H1 (cell line): ENCODE measurements at regions not wholly inside any gene's neighbourhood (a gene's known extent, or its start where the extent isn't known, plus 50 kb on each side); places are given as distances from the start of the nearest gene placed in this dataset.
A peak's percentile ranks its signal among the peaks of the same experiment; 100 is the strongest.

Source experiments
- HDAC6 ChIP-seq: IDR thresholded peaks from one replicate; pipeline ENCODE4 v1.7.1; 2012; ENCODE audit warnings: low read depth, mild to moderate bottlenecking, inconsistent platforms, low read length, moderate library complexity
- RAD21 ChIP-seq, 2 experiments: IDR thresholded peaks in 1 of 2; conservative IDR thresholded peaks in 1 of 2; 2 replicates each; pipeline ENCODE4 v1.6.1; 2011; ENCODE audit warnings: low read depth in 2 of 2, low read length in 2 of 2, improper control_type of control experiment in 1 of 2, inconsistent platforms in 1 of 2, mild to moderate bottlenecking in 1 of 2, moderate library complexity in 1 of 2
- TAF7 ChIP-seq: optimal IDR thresholded peaks from 2 replicates; pipeline ENCODE3; 2011; ENCODE audit warnings: low read depth, mild to moderate bottlenecking, inconsistent platforms, low read length, moderate library complexity, borderline replicate concordance
- USF2 ChIP-seq: IDR thresholded peaks from 2 replicates; pipeline ENCODE4 v1.6.1; 2011; ENCODE audit warnings: low read length, improper control_type of control experiment

DNA sequence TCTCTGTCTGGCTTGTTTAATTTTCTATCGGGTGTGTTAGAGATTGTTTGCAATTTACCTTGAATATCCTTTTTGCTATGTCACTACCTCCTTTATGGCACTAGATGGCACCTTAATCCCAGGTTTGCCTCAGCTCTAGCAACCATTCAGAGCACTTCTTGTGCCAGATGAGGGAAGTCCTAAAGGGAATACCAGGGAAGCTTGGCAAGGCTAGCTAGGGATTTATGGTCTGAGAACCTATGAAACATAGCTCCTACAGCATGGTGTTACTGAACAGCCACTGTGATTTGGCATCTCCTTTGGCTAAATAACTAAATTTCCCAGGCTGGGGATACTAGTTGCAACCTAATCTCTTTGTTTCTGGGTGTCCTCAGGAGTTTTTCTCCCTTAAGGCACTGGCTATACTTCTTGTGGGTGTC is 69.0 kb upstream of the VOPP1 start (continued):
- TF ChIP-seq TAF7 (no peak), RAD21 (IDR thresholded peaks at IDR 0.05 in 1 of 2, conservative IDR thresholded peaks at IDR 0.05 in 1 of 2; ENCODE audit: low read depth in 2 of 2, low read length in 2 of 2) (peak; percentile 96 to 97), USF2 (no peak), HDAC6 (no peak)
